ENCODE measurements at regions not wholly inside any gene's neighbourhood (a gene's known extent, or its start where the extent isn't known, plus 50 kb on each side); places are given as distances from the start of the nearest gene placed in this dataset.

- DNase-seq (ENCODE audit: low read depth in 3 of 3) = no peak
Measured at GRCh38 chr4:180635281-180635680, 1607.9 kb upstream of the TENM3 start.

- no peak for DNase-seq (ENCODE audit: low read depth in 3 of 3)
Measured at GRCh38 chr4:180636696-180637404, 1606.4 kb upstream of the TENM3 start.

- DNase-seq (ENCODE audit: low read depth in 3 of 3) = no peak
Measured at GRCh38 chr4:180637616-180638015, 1605.6 kb upstream of the TENM3 start.

- DNase-seq (ENCODE audit: low read depth in 3 of 3) = no peak
Measured at GRCh38 chr4:180640193-180640592, 1603.0 kb upstream of the TENM3 start.

GRCh38 chr4:180641495-180641894, 1601.7 kb upstream of the TENM3 start:
- no peak for DNase-seq (ENCODE audit: low read depth in 3 of 3)

- no peak for DNase-seq (ENCODE audit: low read depth in 3 of 3)
Measured at GRCh38 chr4:180642732-180643131, 1600.5 kb upstream of the TENM3 start.

GRCh38 chr4:180650273-180650672, 1592.9 kb upstream of the TENM3 start:
- no peak for DNase-seq (ENCODE audit: low read depth in 3 of 3)

GRCh38 chr4:180652533-180652932, 1590.7 kb upstream of the TENM3 start:
- no peak for DNase-seq (ENCODE audit: low read depth in 3 of 3)

GRCh38 chr4:180655886-180656285, 1587.3 kb upstream of the TENM3 start:
- DNase-seq (ENCODE audit: low read depth in 3 of 3) = no peak

- no peak for DNase-seq (ENCODE audit: low read depth in 3 of 3)
Measured at GRCh38 chr4:180657881-180658280, 1585.3 kb upstream of the TENM3 start.

GRCh38 chr4:180664766-180665368, 1578.3 kb upstream of the TENM3 start:
- peak in 1 of 3 experiments; percentile 5 for DNase-seq (ENCODE audit: low read depth in 3 of 3)

- no peak for DNase-seq (ENCODE audit: low read depth in 3 of 3)
Measured at GRCh38 chr4:180665481-180665880, 1577.7 kb upstream of the TENM3 start.

- no peak for DNase-seq (ENCODE audit: low read depth in 3 of 3)
Measured at GRCh38 chr4:180665994-180666824, 1577.0 kb upstream of the TENM3 start.

- no peak for DNase-seq (ENCODE audit: low read depth in 3 of 3)
Measured at GRCh38 chr4:180668732-180669131, 1574.5 kb upstream of the TENM3 start.

- no peak for DNase-seq (ENCODE audit: low read depth in 3 of 3)
Measured at GRCh38 chr4:180669680-180670079, 1573.5 kb upstream of the TENM3 start.

GRCh38 chr4:180674619-180675358, 1568.4 kb upstream of the TENM3 start:
- no peak for DNase-seq (ENCODE audit: low read depth in 3 of 3)

- DNase-seq (ENCODE audit: low read depth in 3 of 3) = no peak
Measured at GRCh38 chr4:180675359-180675650, 1567.9 kb upstream of the TENM3 start.

GRCh38 chr4:180680305-180680704, 1562.9 kb upstream of the TENM3 start:
- no peak for DNase-seq (ENCODE audit: low read depth in 3 of 3)

GRCh38 chr4:180682776-180683175, 1560.4 kb upstream of the TENM3 start:
- no peak for DNase-seq (ENCODE audit: low read depth in 3 of 3)

GRCh38 chr4:180683186-180683585, 1560.0 kb upstream of the TENM3 start:
- no peak for DNase-seq (ENCODE audit: low read depth in 3 of 3)

- DNase-seq (ENCODE audit: low read depth in 3 of 3) = no peak
Measured at GRCh38 chr4:180688480-180688879, 1554.7 kb upstream of the TENM3 start.

GRCh38 chr4:180694875-180695274, 1548.3 kb upstream of the TENM3 start:
- DNase-seq (ENCODE audit: low read depth in 3 of 3) = no peak
